Astrocyte (in vitro differentiated cells and primary cell): ENCODE measurements at regions not wholly inside any gene's neighbourhood (a gene's known extent, or its start where the extent isn't known, plus 50 kb on each side); places are given as distances from the start of the nearest gene placed in this dataset.

Source experiments
- DNase-seq: peaks from one replicate; pipeline ENCODE4 v3.0.0-alpha.2; 2010; ENCODE audit warnings: low read depth
- FAIRE-seq: peaks from 2 replicates; lab custom pipeline; 2011; peaks lifted over from hg19 to GRCh38; lab: Jason Lieb, UNC
- H2AFZ ChIP-seq: 2 replicates; pipeline ENCODE4 v1.6.0; 2012; ENCODE audit warnings: low read depth, low read length, inconsistent platforms
- H3K27ac ChIP-seq: 2 replicates; pipeline ENCODE4 v1.5.1; 2011; ENCODE audit warnings: low read depth, low read length, inconsistent platforms
- H3K27me3 ChIP-seq: 2 replicates; pipeline ENCODE4 v1.6.0; 2011; ENCODE audit warnings: low read length, inconsistent platforms; ENCODE audit not compliant: insufficient read depth
- H3K36me3 ChIP-seq: 2 replicates; pipeline ENCODE4 v1.5.1; 2011; ENCODE audit warnings: low read length, inconsistent platforms; ENCODE audit not compliant: insufficient read depth
- H3K4me1 ChIP-seq: 2 replicates; pipeline ENCODE4 v1.5.1; 2011; ENCODE audit warnings: low read length, inconsistent platforms; ENCODE audit not compliant: insufficient read depth
- H3K4me2 ChIP-seq: 2 replicates; pipeline ENCODE4 v1.6.0; 2012; ENCODE audit warnings: low read length, inconsistent platforms
- H3K4me3 ChIP-seq: 2 replicates; pipeline ENCODE4 v1.5.1; 2011; ENCODE audit warnings: low read depth, mild to moderate bottlenecking, low read length, inconsistent platforms; ENCODE audit not compliant: insufficient read depth
- H3K79me2 ChIP-seq: 2 replicates; pipeline ENCODE4 v1.6.0; 2012; ENCODE audit warnings: mild to moderate bottlenecking, low read length, inconsistent platforms; ENCODE audit not compliant: insufficient read depth
- H3K9ac ChIP-seq: 2 replicates; pipeline ENCODE4 v1.6.0; 2012; ENCODE audit warnings: mild to moderate bottlenecking, low read length, inconsistent platforms
- H3K9me3 ChIP-seq: 2 replicates; pipeline ENCODE4 v1.5.1; 2012; ENCODE audit warnings: low read depth, mild to moderate bottlenecking, low read length, inconsistent platforms; ENCODE audit not compliant: insufficient read depth
- H4K20me1 ChIP-seq: 2 replicates; pipeline ENCODE4 v1.6.0; 2012; ENCODE audit warnings: low read length, inconsistent platforms; ENCODE audit not compliant: insufficient read depth
- H3K27ac Mint-ChIP-seq: one replicate; pipeline ENCODE4 v1.8.0; 2021; ENCODE audit warnings: mild to moderate bottlenecking, mixed read lengths; ENCODE audit not compliant: unreplicated experiment
- H3K27me3 Mint-ChIP-seq: one replicate; pipeline ENCODE4 v1.8.0; 2021; ENCODE audit warnings: low read depth, mixed read lengths; ENCODE audit not compliant: unreplicated experiment
- H3K36me3 Mint-ChIP-seq: one replicate; pipeline ENCODE4 v1.8.0; 2021; ENCODE audit warnings: low read depth, mixed read lengths; ENCODE audit not compliant: unreplicated experiment
- H3K4me1 Mint-ChIP-seq: one replicate; pipeline ENCODE4 v1.8.0; 2021; ENCODE audit warnings: low read depth, mixed read lengths; ENCODE audit not compliant: unreplicated experiment
- H3K4me3 Mint-ChIP-seq: one replicate; pipeline ENCODE4 v1.8.0; 2021; ENCODE audit warnings: mild to moderate bottlenecking, moderate library complexity, mixed read lengths; ENCODE audit not compliant: unreplicated experiment
- H3K9me3 Mint-ChIP-seq: one replicate; pipeline ENCODE4 v1.8.0; 2021; ENCODE audit warnings: mild to moderate bottlenecking, mixed read lengths; ENCODE audit not compliant: unreplicated experiment
- EZH2 ChIP-seq: IDR thresholded peaks from 2 replicates; pipeline ENCODE4 v1.6.1; 2012; ENCODE audit warnings: mild to moderate bottlenecking, low read length, inconsistent platforms; ENCODE audit not compliant: insufficient read depth
- TF ChIP-seq, protein P1 (sequence below): IDR thresholded peaks from 2 replicates; pipeline ENCODE4 v1.5.1; 2011; ENCODE audit warnings: low read depth, mild to moderate bottlenecking, inconsistent platforms, low read length, moderate library complexity; ENCODE audit not compliant: insufficient read depth

DNA sequence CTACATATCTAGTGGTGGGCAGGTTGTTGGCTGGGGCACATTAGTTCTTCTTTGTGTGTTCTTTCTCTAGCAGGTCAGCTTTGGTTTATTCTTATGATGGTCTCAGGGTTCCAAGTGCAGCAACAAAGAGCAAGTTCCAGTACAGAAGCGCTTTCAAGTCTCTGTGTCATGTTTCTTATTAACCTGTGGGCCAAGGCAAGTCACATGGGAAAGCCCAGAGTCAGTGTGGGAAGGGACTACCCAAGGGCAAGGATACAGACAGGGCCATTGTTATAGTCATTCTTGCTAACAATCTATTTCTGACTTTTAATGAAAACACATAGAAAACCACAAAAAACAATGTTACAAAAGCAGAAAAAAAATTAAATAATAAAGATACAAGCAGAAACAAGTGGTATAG is 754.6 kb downstream of the TBC1D22A start:
- no peak for FAIRE-seq
- no peaks in the 10 kb centered on the region for H3K9me3 Mint-ChIP-seq
- no peaks in the 10 kb centered on the region for H4K20me1 ChIP-seq
- no peak overlapping the region for H2AFZ ChIP-seq
- no peaks in the 10 kb centered on the region for H3K4me1 Mint-ChIP-seq
- H3K4me3 Mint-ChIP-seq = no peak overlapping the region
- H3K27ac Mint-ChIP-seq = no peak overlapping the region
- H3K27ac ChIP-seq = no peak overlapping the region
- no peaks in the 10 kb centered on the region for H3K27me3 ChIP-seq
- peaks cover 6% of the 10 kb centered on the region for H3K9me3 ChIP-seq
- no peaks in the 10 kb centered on the region for H3K36me3 ChIP-seq
- H3K79me2 ChIP-seq = no peaks in the 10 kb centered on the region
- DNase-seq = no peak
- H3K9ac ChIP-seq = no peak overlapping the region
- no peak for TF ChIP-seq EZH2
- TF ChIP-seq, protein P1, sequence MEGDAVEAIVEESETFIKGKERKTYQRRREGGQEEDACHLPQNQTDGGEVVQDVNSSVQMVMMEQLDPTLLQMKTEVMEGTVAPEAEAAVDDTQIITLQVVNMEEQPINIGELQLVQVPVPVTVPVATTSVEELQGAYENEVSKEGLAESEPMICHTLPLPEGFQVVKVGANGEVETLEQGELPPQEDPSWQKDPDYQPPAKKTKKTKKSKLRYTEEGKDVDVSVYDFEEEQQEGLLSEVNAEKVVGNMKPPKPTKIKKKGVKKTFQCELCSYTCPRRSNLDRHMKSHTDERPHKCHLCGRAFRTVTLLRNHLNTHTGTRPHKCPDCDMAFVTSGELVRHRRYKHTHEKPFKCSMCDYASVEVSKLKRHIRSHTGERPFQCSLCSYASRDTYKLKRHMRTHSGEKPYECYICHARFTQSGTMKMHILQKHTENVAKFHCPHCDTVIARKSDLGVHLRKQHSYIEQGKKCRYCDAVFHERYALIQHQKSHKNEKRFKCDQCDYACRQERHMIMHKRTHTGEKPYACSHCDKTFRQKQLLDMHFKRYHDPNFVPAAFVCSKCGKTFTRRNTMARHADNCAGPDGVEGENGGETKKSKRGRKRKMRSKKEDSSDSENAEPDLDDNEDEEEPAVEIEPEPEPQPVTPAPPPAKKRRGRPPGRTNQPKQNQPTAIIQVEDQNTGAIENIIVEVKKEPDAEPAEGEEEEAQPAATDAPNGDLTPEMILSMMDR = no peak
- no peaks in the 10 kb centered on the region for H3K4me1 ChIP-seq
- no peak overlapping the region for H3K4me3 ChIP-seq
- no peak overlapping the region for H3K4me2 ChIP-seq
- H3K27me3 Mint-ChIP-seq = no peaks in the 10 kb centered on the region
- H3K36me3 Mint-ChIP-seq = no peaks in the 10 kb centered on the region

DNA sequence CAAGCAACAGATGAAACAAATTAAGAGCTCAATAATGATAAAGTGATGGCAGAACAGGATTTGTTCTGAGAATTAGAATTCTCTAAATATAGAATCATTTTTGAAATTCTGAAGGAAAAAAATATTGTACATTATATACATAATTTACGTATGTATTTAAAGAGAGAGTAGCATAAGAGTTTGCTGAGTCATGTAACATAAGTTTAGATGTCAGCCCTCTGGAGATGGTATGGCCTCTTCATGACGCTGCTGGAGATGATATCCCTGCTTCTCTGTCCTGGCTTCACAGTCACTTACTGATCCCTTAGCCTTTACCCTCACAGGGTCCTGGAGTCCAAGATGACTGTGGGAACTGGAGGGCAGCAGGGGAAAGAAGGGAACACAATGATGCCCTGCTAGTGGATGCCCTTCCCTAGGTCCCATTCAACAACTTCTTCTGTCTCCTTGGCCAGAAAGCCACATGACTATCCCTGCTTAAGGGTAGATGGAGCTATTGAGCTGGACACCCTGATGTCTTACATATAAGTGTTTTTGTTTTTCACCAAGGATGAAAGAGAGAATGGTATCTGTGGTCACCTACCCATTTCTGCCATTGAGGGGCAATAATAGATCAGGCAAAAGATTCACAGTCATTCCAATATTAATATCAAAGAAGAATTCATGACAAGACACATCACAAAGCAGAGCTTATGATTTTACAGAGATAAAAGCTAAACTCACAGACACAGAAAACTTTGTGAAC is 753.1 kb downstream of the TBC1D22A start:
- Histone ChIP-seq H4K20me1 (no peaks in the 10 kb centered on the region), H3K4me3 (no peak overlapping the region), H3K9ac (no peak overlapping the region), H3K27ac (no peak overlapping the region), H3K36me3 (no peaks in the 10 kb centered on the region), H2AFZ (no peak overlapping the region), H3K9me3 (peaks cover 6% of the 10 kb centered on the region), H3K4me2 (no peak overlapping the region), H3K79me2 (no peaks in the 10 kb centered on the region), H3K27me3 (no peaks in the 10 kb centered on the region), H3K4me1 (no peaks in the 10 kb centered on the region)
- DNase-seq (no peak), FAIRE-seq (no peak)
- Mint-ChIP-seq H3K4me3 (no peak overlapping the region), H3K27me3 (no peaks in the 10 kb centered on the region), H3K4me1 (no peaks in the 10 kb centered on the region), H3K27ac (no peak overlapping the region), H3K36me3 (no peaks in the 10 kb centered on the region), H3K9me3 (peaks cover 5% of the 10 kb centered on the region)
- no peak for TF ChIP-seq EZH2
- TF ChIP-seq, protein P1 = no peak

DNA sequence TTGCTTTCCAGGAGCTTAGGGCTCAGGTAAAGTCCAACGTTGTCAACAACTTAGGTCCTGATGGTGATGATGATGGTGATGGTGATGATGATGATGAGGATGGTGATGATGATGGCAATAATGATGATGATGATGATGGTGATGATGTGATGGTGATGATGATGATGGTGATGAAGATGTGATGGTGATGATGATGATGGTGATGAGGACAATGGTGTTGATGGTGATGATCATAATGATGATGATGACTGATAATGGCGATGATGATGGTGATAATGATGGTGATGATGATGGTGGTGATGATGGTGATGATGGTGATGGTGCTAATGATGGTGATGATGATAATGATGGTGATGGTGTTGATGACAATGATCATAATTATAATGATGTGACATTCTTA is 750.2 kb downstream of the TBC1D22A start:
- H3K9me3 ChIP-seq = peaks cover 10% of the 10 kb centered on the region
- no peak for DNase-seq
- TF ChIP-seq, protein P1 = no peak
- TF ChIP-seq EZH2 = no peak
- no peaks in the 10 kb centered on the region for H3K4me1 ChIP-seq
- Mint-ChIP-seq H3K36me3 (no peaks in the 10 kb centered on the region), H3K4me3 (no peak overlapping the region), H3K27ac (no peak overlapping the region), H3K27me3 (no peaks in the 10 kb centered on the region), H3K9me3 (peaks cover 5% of the 10 kb centered on the region), H3K4me1 (no peaks in the 10 kb centered on the region)
- no peaks in the 10 kb centered on the region for H3K79me2 ChIP-seq
- H3K9ac ChIP-seq = no peak overlapping the region
- H2AFZ ChIP-seq = no peak overlapping the region
- H3K4me3 ChIP-seq = no peak overlapping the region
- no peak for FAIRE-seq
- H3K36me3 ChIP-seq = no peaks in the 10 kb centered on the region
- H3K27ac ChIP-seq = no peak overlapping the region
- H3K27me3 ChIP-seq = no peaks in the 10 kb centered on the region
- H4K20me1 ChIP-seq = no peaks in the 10 kb centered on the region
- H3K4me2 ChIP-seq = no peak overlapping the region
